Spleen (tissue), 11 donors: ENCODE measurements at regions not wholly inside any gene's neighbourhood (a gene's known extent, or its start where the extent isn't known, plus 50 kb on each side); places are given as distances from the start of the nearest gene placed in this dataset.
A peak's percentile ranks its signal among the peaks of the same experiment; 100 is the strongest.

Source experiments
- DNase-seq: peaks from one replicate; pipeline ENCODE4 v3.0.0-alpha.2; 2020
- H3K27ac ChIP-seq, 8 donors: fragments of 200-600 bp; sonication (generic) in 7 of 8; 1 replicate in 4 of 8; 2 replicates in 4 of 8; pipeline versions ENCODE4 v1.5.0 to v1.8.0; 2016 to 2021; ENCODE audit warnings: inconsistent platforms in 4 of 8, mild to moderate bottlenecking in 4 of 8, moderate library complexity in 1 of 8
- H3K27me3 ChIP-seq, 7 donors: fragments of 200-600 bp; sonication (generic) in 6 of 7; replicated peaks in 1 of 7; 1 replicate in 4 of 7; 2 replicates in 3 of 7; pipeline versions ENCODE4 v1.5.0 to v1.8.0; 2016 to 2021; ENCODE audit warnings: inconsistent platforms in 3 of 7, mild to moderate bottlenecking in 1 of 7
- H3K36me3 ChIP-seq, 6 donors: fragments of 200-600 bp; sonication (generic) in 5 of 6; 1 replicate in 4 of 6; 2 replicates in 2 of 6; pipeline versions ENCODE4 v1.5.0 to v1.8.0; 2016 to 2021; ENCODE audit warnings: inconsistent platforms in 2 of 6
- H3K4me1 ChIP-seq, 6 donors: fragments of 200-600 bp; sonication (generic) in 5 of 6; 1 replicate in 3 of 6; 2 replicates in 3 of 6; pipeline versions ENCODE4 v1.5.0 to v1.8.0; 2016 to 2021; ENCODE audit warnings: inconsistent platforms in 3 of 6
- H3K4me3 ChIP-seq, 8 donors: fragments of 200-600 bp; sonication (generic) in 7 of 8; 1 replicate in 4 of 8; 2 replicates in 4 of 8; pipeline versions ENCODE4 v1.5.0 to v1.8.0; 2016 to 2021; ENCODE audit warnings: inconsistent platforms in 4 of 8, mild to moderate bottlenecking in 4 of 8, moderate library complexity in 2 of 8
- H3K9me3 ChIP-seq, 8 donors: fragments of 200-600 bp; sonication (generic) in 7 of 8; 1 replicate in 4 of 8; 2 replicates in 4 of 8; pipeline versions ENCODE4 v1.5.0 to v1.8.0; 2016 to 2021; ENCODE audit warnings: inconsistent platforms in 4 of 8
- CTCF ChIP-seq, 11 experiments: fragments of 200-600 bp in 7 of 11; fragments of 450-650 bp in 4 of 11; sonication (generic) in 4 of 11; IDR thresholded peaks in 8 of 11; conservative IDR thresholded peaks in 3 of 11; 1 replicate in 7 of 11; 2 replicates in 4 of 11; pipeline versions ENCODE4 v1.4.0 to v1.8.0; 2016 to 2021; ENCODE audit warnings: antibody characterized with exemption in 11 of 11, inconsistent platforms in 4 of 11, mild to moderate bottlenecking in 1 of 11
- POLR2A ChIP-seq, 3 donors: fragments of 450-650 bp; IDR thresholded peaks; one replicate each; pipeline ENCODE4 v1.5.1; 2017; ENCODE audit warnings: antibody characterized with exemption in 3 of 3, mild to moderate bottlenecking in 1 of 3
- POLR2AphosphoS5 ChIP-seq, 3 donors: sonication (generic); formaldehyde crosslinking; IDR thresholded peaks; one replicate each; pipeline ENCODE4 v1.5.1; 2017; ENCODE audit warnings: antibody characterized with exemption in 3 of 3
- WGBS, 5 donors: extraction: QIAGEN DNeasy Blood & Tissue Kit in 3 of 5; methylation state at CpG; one replicate each; pipeline versions ENCODE4 v1.1.5 to v1.1.7; 2013 to 2018; 5-methylcytosine and 5-hydroxymethylcytosine counted together
- intact Hi-C: fragments of 100-400 bp; cut with DNase I; formaldehyde crosslinking; loops from one replicate; pipeline ENCODE4 v1.15.0; 2023; ENCODE audit warnings: low total_unique reads
- donor health status: healthy with polysubstance abuse.
- donor health status: DM: no; HTN: no; CAD: no; lungs with moderate emphysema.
- donor health status: DM: no; HTN: no; CAD: no.
- donor health status: Bipolar disorder and iron deficiency.
- donor health status: healthy.
- donor health status: DM: no; HTN: no; CAD: no.
- donor health status: DM: yes; HTN: yes; CAD: no.

GRCh38 chr10:78542521-78542920 lies 508.9 kb downstream of the RPS24 start:
- H3K36me3 ChIP-seq = no peaks in the 10 kb centered on the region
- H3K4me3 ChIP-seq = no peak overlapping the region
- peaks cover 0 to 34% (median 5%) of the 10 kb centered on the region in 6 donors for H3K4me1 ChIP-seq
- peaks cover 0 to 5% (median 0%) of the 10 kb centered on the region in 8 donors for H3K9me3 ChIP-seq
- TF ChIP-seq POLR2A (IDR thresholded peaks at IDR 0.05) (no peak), CTCF (IDR thresholded peaks at IDR 0.05 in 8 of 11, conservative IDR thresholded peaks at IDR 0.05 in 3 of 11) (no peak), POLR2AphosphoS5 (IDR thresholded peaks at IDR 0.05) (no peak)
- intact Hi-C loops = no loop called here
- H3K27me3 ChIP-seq = peaks cover 0 to 11% (median 0%) of the 10 kb centered on the region in 7 donors
- WGBS, 5 donors = 69 to 78% (median 72%) methylated on average over 6 to 7 of the region's 7 CpGs
- DNase-seq = no peak
- H3K27ac ChIP-seq = peak overlapping the region in 6 of 8 donors; percentile 43 to 69 (median 59)

GRCh38 chr10:78543031-78543748 lies 509.5 kb downstream of the RPS24 start:
- 73 to 87% (median 75%) methylated on average over 8 to 9 of the region's 9 CpGs for WGBS, 5 donors
- H3K4me3 ChIP-seq = no peak overlapping the region
- TF ChIP-seq POLR2AphosphoS5 (IDR thresholded peaks at IDR 0.05) (no peak), POLR2A (IDR thresholded peaks at IDR 0.05) (no peak), CTCF (IDR thresholded peaks at IDR 0.05 in 8 of 11, conservative IDR thresholded peaks at IDR 0.05 in 3 of 11) (no peak)
- H3K27ac ChIP-seq = peak overlapping the region in 7 of 8 donors; percentile 15 to 69 (median 58)
- intact Hi-C loops = no loop called here
- H3K27me3 ChIP-seq = peaks cover 0 to 11% (median 0%) of the 10 kb centered on the region in 7 donors
- H3K4me1 ChIP-seq = peaks cover 0 to 34% (median 5%) of the 10 kb centered on the region in 6 donors
- DNase-seq = no peak
- no peaks in the 10 kb centered on the region for H3K36me3 ChIP-seq
- H3K9me3 ChIP-seq = peaks cover 0 to 5% (median 0%) of the 10 kb centered on the region in 8 donors

GRCh38 chr10:78543749-78544362 lies 510.2 kb downstream of the RPS24 start:
- WGBS, 5 donors = 67 to 84% (median 76%) methylated on average over 9 to 11 of the region's 11 CpGs
- Histone ChIP-seq H3K9me3 (peaks cover 0 to 5% (median 0%) of the 10 kb centered on the region in 8 donors), H3K36me3 (no peaks in the 10 kb centered on the region), H3K4me3 (no peak overlapping the region), H3K4me1 (peaks cover 0 to 34% (median 5%) of the 10 kb centered on the region in 6 donors), H3K27me3 (peaks cover 0 to 11% (median 0%) of the 10 kb centered on the region in 7 donors), H3K27ac (peak overlapping the region in 7 of 8 donors; percentile 0 to 69 (median 58))
- TF ChIP-seq POLR2AphosphoS5 (IDR thresholded peaks at IDR 0.05) (peak in 1 of 3 donors; percentile 59), POLR2A (IDR thresholded peaks at IDR 0.05) (no peak)
- intact Hi-C loops = no loop called here
- DNase-seq = no peak

GRCh38 chr10:78544423-78545090 lies 510.9 kb downstream of the RPS24 start:
- Histone ChIP-seq H3K9me3 (peaks cover 0 to 5% (median 0%) of the 10 kb centered on the region in 8 donors), H3K27ac (peak overlapping the region in 6 of 8 donors; percentile 15 to 69 (median 58)), H3K4me1 (peaks cover 0 to 31% (median 5%) of the 10 kb centered on the region in 6 donors), H3K36me3 (no peaks in the 10 kb centered on the region), H3K4me3 (no peak overlapping the region), H3K27me3 (peaks cover 0 to 11% (median 0%) of the 10 kb centered on the region in 7 donors)
- intact Hi-C loops = no loop called here
- WGBS, 5 donors = 83 to 94% (median 91%) methylated on average over 9 of the region's 9 CpGs
- TF ChIP-seq POLR2AphosphoS5 (IDR thresholded peaks at IDR 0.05) = no peak
- TF ChIP-seq POLR2A (IDR thresholded peaks at IDR 0.05) = no peak
- TF ChIP-seq CTCF (IDR thresholded peaks at IDR 0.05 in 8 of 11, conservative IDR thresholded peaks at IDR 0.05 in 3 of 11) = no peak
- no peak for DNase-seq
